HEK293T (cell line): ENCODE measurements at regions not wholly inside any gene's neighbourhood (a gene's known extent, or its start where the extent isn't known, plus 50 kb on each side); places are given as distances from the start of the nearest gene placed in this dataset.

ENCODE experiments used
- BHLHE40 ChIP-seq: fragments of 450-650 bp; IDR thresholded peaks from 2 replicates; pipeline ENCODE4 v1.6.1; 2016; ENCODE audit warnings: mild to moderate bottlenecking, moderate library complexity, borderline replicate concordance
- TF ChIP-seq, protein P1 (sequence below): fragments of 450-650 bp; IDR thresholded peaks from 2 replicates; pipeline ENCODE4 v1.6.1; 2016

DNA sequence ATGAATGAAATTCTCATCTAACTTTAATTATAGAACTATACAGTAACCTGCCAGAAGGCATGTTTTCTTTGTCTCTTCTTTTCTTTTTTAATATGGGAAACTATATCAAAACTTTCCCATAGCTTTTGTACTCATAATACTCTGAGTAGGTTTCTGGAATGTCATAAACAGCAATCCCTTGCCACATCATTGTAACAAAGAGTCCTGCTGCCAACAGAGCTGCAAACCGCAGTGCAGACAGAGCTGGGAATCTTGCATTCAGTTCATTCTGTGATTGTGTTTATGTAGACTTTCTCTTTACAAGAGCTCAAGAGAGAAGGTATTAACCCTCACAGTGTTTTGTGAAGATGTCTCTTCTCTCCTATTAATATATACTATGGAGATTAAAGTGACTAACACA, 304.4 kb upstream of the SLIT2 start:
- TF ChIP-seq, protein P1, sequence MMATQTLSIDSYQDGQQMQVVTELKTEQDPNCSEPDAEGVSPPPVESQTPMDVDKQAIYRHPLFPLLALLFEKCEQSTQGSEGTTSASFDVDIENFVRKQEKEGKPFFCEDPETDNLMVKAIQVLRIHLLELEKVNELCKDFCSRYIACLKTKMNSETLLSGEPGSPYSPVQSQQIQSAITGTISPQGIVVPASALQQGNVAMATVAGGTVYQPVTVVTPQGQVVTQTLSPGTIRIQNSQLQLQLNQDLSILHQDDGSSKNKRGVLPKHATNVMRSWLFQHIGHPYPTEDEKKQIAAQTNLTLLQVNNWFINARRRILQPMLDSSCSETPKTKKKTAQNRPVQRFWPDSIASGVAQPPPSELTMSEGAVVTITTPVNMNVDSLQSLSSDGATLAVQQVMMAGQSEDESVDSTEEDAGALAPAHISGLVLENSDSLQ = no peak
- no peak for TF ChIP-seq BHLHE40
